ENCODE measurements at regions not wholly inside any gene's neighbourhood (a gene's known extent, or its start where the extent isn't known, plus 50 kb on each side); places are given as distances from the start of the nearest gene placed in this dataset.

DNA sequence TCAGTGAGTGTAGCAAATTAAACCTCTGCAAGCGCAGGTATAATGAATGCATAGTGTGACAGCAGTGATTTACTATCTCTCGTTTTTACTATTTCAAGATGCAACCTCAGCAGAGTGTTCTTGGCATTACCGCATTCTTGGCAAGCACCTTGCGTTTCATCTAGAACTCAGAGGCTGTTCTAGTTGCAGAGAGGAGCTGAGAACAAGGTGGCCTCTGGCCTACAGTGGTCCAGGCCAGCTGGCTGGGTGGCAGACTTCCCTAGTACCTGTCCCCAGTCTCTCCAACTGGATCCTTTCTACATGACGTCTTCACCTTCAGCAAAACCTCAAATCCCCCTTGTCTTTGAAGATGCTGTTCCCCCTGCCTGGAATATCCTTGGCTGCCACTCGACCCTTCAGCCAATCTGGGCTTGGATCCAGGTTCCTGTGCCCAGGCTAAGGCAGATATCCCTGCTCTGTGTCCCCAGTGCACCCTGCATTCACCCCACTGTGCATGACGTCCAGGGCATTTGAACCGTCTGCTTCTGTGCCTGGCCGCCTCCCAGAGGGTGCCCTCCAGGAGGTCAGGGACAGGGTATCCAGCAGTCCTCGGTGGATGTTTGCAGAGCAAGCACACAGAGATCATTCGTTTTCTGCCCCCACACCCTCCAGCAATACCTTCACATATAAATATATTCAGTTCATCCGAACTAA, 120.4 kb upstream of the CPEB4 start:
- DNase-seq, result no peak

DNA sequence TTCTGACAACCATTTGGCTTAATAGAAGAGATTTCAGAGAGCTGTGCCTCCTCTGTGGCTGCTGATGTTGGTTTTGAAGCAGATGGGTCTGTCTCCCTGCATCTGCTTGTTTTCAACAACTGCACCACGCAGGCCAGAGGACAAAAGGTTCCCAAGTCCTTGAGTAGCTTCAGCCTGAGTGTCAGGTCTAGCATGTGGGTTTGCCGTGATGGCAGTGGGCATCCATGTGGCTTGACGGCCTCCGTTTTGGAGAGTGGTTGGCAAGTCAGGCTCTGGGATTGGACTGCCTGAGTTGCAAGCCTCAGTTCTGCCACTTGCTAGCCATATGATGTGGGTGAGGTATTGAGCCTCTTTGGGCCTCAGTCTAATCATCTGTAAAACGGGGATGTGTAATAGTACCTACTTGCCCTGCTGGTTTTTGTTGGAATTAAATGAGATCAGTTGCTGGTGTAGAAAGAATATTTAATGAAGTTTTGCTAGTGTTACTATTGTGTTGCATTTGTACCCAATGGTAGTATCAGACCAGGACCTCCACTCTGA, 119.8 kb upstream of the CPEB4 start:
- no peak for DNase-seq

DNA sequence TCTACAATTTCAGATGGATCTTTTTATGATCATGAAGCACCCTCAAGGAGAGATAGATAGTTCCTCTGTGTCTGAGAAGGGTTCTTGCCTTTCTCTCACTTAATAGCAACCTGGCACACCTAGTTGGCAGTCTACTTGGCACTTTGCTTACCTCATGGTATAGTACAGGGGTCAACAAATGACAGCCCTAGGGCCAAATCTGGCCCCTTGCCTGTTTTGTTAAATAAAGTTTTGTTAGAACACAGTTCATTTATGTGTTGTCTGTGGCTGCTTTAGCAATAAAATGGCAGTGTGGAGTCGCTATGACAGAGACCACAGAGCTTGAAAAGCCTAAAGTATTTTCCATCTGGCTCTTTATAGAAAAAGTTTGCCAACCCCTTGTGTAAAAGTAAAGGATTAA, 119.3 kb upstream of the CPEB4 start:
- no peak for DNase-seq

DNA sequence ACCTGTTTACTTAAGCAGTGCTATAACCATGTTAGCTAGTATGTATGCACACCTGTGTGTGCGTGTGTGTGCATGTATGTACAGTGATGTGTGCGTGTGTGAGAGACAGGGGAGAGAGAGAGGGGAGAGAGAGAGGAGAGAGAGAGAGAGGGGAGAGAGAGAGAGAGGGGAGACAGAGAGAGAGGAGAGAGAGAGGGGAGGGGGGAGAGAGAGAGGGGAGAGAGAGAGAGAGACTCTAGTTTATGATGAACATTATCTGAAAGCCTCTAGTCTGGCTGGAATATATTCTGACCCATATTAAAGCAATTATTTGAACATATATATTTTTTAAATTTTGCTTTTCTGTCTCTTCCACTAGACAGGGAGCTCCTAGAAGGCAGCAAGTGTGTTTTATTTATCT, 117.5 kb upstream of the CPEB4 start:
- no peak for DNase-seq

DNA sequence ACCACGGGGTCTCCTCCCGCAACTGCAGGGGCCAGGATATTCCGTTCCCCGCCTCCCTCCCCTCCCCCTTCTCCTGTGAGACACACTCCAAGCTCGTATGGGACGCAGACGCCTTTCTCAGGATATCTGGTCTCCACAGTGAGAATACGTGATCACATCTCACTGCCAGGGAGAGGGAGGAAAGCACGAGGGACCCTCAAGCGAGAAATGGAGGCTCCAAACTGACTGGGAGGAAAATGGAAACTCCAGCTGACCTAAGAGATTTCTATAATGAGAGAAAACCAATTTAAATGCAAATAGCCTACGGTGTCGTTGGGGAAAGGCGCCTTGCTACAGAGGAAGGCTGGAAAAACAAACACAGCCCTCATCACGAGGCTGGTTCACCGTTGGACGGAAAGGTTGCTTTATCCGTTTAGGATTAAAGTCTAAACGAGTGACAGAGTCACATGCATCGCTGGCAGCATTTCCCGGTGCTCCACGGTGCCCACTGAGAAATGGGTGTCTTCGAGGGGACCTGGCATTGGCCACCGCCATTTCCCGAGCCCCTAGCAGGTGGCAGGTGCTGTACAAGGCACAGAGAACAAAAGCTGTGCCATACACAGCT, 116.9 kb upstream of the CPEB4 start:
- no peak for DNase-seq

DNA sequence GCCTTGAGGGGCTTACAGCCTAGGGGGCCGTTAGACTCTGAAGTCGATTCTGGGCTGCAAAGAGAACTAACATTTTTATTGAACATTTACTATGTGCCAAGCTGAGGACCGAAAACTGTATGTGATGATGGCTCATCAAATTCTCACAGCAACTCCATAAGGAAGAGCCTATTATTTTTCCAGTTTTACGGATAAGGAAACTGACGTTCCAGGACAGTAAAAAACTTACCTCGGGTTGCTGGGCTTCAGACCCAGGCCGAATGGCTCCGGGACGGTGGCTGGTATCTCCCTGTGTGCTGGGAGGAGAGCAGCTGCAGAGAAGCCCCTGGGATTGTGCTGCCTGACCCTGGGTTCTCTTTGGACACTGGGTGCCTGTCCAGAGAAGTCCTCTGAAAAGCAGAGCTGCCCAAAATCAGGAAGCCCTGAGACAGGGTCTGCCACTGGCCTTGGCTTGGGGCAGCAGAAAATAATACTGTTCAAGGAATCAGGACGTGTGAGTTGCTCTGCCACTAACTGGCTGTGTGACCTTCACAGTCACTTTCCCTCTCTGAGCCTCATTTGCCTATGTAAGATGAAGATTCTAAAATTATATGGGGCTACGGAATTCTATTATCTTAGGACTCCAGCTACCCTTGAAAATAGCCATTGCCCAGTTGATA, 116.3 kb upstream of the CPEB4 start:
- DNase-seq, result no peak

DNA sequence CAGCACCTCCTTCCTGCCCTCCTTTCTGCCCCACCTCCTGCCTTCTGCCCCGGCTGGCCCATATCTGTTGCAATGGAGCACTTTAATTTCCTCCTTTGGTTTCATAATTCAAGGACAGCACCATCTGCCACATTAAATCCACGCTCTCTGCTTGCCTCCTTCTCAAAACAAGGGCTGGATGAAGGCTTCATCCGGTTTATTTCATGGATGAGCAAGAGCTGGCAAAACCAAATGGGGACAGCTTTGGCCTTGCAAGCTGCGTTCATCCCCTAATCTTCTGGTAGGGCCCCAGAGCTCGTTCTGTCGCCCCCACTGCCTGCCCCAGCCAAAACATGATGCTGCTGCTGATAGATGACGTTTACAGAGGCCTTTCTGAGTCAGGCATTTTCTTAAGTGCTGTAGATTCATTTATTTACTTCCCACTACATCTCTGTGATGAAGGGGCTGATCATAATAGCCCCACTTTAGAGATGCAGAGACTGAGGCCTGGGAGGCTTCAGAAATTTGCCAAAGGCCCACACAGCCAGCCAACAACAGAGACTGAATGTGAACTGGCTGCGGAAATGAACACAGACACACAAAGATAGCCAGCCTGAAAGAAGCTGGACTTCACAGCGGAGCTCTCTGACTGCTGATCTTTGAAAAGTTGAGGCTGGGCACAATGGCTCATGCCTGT, 115.6 kb upstream of the CPEB4 start:
- no peak for DNase-seq

DNA sequence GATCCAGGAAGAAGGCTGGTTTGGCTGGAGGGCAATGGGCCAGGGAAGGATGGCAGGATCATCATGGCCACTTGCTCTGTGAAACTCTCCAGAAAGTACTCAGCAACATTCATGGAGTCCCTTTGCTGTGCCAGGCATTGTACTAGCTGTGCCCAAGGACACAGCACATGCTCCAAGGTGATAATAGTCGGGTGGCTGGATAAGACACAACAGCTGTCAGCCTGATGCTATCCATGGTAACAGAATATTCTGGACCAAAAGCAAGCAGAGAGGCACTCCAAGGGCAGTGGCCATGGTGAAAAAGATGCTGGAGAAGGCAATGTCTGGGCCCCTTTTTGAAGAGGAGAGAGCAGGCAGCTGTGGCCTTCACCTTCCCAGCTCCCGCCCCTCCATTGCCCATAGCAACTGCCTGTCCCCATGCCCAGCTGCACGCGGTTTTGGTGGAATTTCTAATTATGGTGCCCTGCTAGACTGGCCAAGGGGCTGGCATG, 113.8 kb upstream of the CPEB4 start:
- DNase-seq, result no peak

DNA sequence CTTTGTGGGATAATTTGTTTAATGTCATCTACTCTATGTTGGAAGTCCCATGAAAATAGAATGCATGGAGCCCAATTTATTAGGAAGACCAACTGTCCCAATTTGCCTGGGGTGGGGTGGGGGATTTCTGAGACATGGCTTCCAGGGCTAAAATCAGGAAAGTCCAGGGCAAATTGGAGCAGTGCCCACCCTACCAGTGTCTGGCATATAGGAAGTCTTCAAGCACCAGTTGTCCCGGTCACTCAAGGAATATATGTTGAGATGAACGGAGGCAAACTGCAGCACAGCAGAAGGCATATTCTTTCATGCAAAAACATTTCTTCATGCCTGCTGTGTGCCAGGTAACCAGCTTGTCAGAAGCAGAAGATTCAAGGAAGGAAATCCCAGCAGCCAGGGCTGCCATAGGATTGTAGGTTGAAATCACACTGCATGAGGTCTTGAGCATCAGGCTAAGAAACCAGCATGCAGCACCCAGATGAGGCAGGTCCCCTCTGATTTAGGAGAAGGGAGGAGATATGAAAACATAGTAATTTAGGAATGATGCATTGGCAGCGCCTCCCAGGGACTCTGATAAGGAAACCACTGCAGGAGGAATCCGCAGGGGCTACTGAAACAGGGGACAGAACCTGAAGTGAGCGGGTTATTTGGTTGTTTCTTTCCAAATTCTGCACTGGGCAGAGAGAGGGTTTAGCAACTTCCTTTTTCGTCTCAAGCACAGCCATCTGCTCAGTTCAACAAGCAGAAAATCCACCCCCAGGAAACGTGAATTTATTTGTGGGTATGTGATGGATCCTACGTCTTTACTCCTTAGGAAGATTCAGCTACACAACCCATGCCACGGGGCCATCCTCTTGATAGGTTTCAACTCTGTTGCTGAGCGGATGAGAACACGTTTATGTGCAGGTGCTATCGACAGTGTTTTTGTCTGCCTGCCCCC, 112.6 kb upstream of the CPEB4 start:
- no peak for DNase-seq

DNA sequence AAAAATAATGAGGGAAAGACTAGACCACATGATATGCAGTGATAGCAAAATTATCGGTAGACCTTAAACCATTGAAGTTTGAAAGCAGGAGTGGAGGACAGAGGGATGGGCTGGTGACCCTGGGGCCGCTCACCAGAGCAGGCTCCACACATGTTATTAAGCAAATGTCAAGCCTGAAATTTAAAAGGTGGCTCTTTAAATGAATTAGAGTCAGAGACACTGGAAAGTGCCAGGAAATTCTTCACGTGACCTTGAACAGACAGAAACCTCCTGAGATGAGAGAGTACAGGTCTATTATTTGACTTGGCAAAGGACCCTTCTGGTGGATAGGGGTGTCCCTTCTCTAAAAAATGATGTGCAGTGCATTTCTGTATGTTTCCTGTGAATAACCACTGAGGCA, 111.0 kb upstream of the CPEB4 start:
- no peak for DNase-seq

DNA sequence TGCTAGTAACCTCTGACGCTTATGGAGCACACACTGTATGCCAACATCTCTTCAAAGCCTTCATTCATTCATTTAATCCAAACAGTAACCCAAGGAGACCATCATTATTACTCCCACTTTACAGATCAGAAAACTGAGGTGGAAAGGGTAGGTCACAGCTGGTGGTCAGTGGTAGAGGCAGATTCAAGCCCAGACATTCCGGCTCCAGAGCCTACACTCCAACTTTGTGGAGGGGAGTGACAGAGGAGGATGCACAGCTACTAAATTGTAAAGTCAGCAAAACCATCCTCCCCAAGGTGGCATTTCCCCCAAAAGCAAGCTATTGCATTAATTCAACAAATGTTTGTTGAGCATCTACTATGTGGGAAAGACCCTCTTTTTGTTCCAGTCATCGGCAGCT, 110.5 kb upstream of the CPEB4 start:
- DNase-seq, result no peak

DNA sequence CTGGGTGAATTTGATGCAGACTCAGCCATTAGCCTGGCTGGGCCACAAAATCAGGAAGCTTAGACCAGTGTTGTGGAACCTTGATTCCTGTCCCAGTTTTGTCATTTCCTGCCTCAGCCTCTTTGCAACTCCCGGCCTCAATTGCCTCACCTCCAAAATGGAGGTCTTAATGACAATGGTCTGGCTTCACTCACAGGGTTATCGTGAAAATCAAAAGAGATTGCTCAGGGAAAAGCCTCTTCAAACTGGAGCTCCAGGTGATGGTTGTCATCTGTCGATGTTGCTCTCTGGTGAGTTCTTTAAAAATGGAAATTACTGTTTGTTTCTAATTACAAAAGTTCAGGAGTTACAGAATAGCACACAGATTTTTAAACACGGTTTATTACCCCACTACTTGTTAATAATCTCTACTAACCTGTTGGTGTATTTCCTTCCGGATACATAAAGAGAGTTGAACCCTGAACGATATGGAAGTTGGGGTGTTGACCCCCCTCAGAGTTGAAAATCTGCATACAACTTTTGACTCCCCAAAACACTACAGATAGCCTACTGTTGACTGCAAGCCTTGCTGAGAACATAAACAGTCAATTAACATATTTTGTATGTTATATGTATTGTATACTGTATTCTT, 109.9 kb upstream of the CPEB4 start:
- DNase-seq, result no peak

DNA sequence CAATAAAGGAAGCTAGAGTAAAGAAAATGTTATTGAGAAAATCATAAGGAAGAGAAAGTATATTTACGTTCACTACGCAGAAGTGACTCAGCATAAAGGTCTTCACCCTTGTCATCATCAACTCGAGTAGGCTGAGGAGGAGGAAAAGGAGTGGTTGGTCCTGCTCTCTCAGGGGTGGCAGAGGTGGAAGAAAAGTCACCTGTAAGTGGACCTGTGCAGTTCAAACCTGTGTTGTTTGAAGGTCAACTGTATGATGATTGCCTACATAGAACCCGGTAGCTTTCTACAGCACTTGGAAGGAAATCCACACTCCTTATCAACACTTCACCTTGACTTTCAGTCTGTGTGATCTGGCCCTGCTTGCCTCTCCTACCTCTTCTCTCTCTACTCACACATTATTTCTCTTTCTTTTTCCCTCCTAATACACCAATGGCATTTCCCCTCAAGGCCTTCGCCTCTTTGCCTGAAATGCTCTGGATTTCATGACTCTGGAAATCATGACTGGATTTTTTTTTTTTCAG, 109.3 kb upstream of the CPEB4 start:
- DNase-seq, result no peak

DNA sequence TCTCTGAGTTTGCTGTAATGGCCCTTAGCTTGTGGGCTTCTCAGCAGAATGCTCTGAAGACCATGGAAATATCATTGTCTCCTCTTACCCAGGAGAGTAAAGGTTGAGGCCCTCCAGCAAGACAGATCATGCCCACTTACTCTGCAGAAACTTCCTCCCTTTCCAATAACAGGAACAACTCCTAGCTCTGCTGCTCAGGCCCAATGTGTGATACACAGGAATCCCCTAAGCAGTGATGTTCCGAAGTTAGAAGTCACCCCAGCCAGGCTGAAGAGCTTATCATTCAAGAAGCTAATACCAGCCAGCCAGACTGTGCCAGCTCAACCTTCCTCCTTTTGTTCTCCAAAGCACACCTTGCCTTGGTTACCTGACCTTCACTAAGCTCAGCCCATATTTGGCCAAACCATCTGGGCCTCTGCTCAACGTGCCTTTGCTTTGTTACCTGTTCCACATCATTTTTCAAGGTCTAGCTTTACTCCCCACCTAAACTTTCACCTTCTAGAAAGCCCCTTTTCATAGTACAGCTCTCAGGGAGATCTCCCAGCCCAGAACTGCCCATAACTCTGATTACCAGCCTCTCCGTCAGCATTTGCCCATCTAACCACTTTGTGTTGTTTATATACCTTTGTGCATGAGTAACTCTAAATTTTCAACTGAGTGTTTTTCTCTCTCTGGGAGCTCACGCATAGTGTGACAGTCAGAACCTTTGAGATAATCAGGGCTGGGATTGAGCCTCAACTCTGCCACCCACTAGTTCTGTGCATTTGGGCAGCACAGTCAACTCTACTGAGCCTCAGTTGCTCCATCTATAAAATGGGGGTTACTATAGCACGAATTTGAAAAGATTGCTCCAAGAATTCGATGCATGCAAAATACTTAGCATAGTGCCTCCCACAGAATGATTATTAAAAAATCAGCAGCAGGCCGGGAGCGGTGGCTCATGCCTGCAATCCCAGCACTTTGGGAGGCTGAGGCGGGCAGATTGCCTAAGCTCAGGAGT, 107.6 kb upstream of the CPEB4 start:
- DNase-seq, result no peak

DNA sequence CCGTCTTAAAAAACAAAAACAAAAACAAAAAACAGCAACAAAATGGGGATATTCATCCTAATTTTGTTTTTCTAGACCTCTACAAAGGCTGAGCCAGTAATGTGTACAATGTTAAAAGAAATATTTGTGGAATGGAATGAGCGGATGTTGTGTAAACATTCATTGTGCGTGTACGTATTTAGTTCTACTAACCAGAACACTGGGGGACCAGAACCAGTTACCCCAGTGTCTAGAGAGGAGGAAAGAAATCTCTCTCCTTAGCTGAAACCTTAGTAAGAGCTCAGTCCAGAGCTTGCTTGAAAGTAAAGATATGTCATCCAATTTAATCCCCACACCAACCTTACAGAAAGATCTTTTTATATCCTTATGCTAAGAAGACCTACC, 106.7 kb upstream of the CPEB4 start:
- DNase-seq, result no peak

DNA sequence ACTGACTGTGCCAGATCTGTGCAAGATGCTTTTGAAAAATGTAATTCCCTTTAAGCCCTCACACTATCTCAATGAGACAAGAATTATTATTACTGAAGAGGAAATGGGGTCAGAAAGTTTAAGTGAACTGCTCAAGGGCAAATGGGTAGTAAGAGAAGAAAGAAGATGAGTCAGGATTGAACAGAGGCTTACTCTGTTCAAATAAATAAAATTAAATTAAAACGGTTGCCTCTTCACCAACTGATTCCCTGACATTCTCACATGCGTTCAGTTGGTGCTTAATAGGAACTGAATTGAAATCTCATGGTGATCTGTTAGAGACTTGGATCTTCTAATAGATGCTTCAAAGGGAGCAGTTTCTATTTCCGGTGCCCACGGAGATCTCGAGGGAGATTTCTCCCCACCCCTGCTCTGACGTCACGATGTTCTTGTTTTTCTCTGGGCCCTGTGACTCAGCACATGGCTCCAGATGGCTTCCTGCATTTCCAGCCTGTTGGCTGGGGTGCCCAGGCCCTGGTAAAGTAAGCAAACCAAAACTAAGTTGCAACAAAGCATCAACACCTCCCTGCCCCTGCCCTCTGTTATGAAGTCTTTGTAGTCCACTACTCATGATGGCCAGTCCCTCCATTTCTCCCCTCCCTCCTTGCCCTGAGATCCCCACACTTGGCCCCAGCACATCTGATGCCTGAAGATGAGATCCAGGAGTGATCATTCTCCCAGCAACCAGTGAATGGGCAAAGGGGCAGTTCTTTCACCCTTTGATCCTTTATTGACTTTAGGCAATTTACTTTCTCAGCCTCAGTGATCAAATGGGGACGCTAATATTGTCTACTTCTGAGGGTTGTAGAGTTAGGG, 106.1 kb upstream of the CPEB4 start:
- DNase-seq, result peak; percentile 55

DNA sequence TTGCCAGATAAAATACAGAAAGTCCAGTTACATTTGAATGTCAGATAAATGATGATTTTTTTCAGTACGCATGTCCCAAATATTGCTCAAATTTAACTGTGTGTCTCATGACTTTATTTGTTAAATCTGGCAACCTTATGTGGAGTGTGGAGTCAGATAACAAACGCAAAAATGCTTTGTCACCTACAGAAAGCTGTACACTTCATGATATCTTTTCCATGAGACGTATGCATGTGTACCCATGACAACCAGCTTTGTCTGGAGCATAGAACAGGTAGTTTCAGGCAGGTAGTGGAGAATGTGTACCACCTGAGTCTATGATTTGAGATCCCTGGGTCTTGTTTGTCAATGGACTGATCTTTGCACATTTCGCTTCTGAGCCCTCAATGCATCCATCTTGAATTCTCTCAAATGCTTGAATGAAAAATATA, 105.5 kb upstream of the CPEB4 start:
- DNase-seq, result no peak

DNA sequence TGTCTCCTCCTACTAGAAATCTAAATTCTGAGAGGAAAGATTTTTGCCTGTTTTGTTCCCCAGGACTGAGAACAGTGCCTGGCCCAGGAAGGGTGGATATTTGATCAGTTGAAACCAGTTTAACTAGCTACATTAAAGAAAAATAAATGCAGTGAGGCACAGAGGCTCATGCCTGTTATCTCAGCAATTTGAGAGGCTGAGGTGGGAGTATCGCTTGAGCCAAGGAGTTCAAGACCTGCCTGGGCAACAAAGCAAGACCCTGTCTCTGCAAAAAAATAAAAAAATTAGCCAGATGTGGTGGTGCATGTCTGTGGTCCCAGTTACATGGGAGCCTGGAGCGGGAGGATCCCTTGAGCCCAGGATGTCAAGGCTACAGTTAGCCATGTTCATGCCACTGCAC, 104.8 kb upstream of the CPEB4 start:
- DNase-seq, result no peak

DNA sequence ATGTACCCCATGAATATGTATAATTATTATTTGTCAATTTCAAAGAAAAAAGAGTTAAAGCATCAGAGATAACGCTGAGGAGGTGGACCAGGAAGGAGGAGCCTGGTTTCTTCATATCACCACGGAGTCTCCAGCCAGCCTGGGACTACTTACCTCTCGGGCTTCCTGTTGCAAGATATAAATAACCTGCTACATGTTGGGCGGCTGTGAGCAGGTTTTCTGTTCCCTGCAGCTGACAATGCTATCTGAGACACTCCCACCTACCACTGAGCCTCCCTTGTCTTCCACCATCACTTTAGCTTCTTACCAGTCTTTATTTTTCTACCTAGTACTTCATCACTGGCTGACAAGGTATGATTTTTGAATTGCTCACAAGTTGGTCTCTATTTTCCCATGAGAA, 102.7 kb upstream of the CPEB4 start:
- DNase-seq, result no peak
